Omental fat pad (tissue), 3 donors: ENCODE measurements at regions not wholly inside any gene's neighbourhood (a gene's known extent, or its start where the extent isn't known, plus 50 kb on each side); places are given as distances from the start of the nearest gene placed in this dataset.

Experiments used
- ATAC-seq: fragments of 150-250 bp; one replicate; pipeline ENCODE4 v1.9.1; 2016; ENCODE audit warnings: mild to moderate bottlenecking, moderate library complexity; ENCODE audit not compliant: low FRiP score
- DNase-seq: peaks from one replicate; pipeline ENCODE4 v3.0.0-alpha.2; 2019; ENCODE audit warnings: low spot score
- CTCF ChIP-seq, 3 donors: fragments of 450-650 bp; IDR thresholded peaks; one replicate each; pipeline ENCODE4 v1.5.1; 2016 to 2017; ENCODE audit warnings: antibody characterized with exemption in 3 of 3, mild to moderate bottlenecking in 3 of 3, moderate library complexity in 2 of 3

- DNase-seq (no peak), ATAC-seq (no peak)
- TF ChIP-seq CTCF (IDR thresholded peaks at IDR 0.05), result no peak
Measured at GRCh38 chr13:107753748-107754147, 461.6 kb downstream of the LIG4 start.

GRCh38 chr13:107753291-107753690 is 462.0 kb downstream of the LIG4 start:
- ATAC-seq (no peak), DNase-seq (no peak)
- TF ChIP-seq CTCF (IDR thresholded peaks at IDR 0.05), result no peak

- no peak for TF ChIP-seq CTCF (IDR thresholded peaks at IDR 0.05)
- DNase-seq (no peak), ATAC-seq (no peak)
Measured at GRCh38 chr13:107743983-107744382, 471.4 kb downstream of the LIG4 start.

GRCh38 chr13:107743526-107743925 is 471.8 kb downstream of the LIG4 start:
- no peak for ATAC-seq
- no peak for DNase-seq
- no peak for TF ChIP-seq CTCF (IDR thresholded peaks at IDR 0.05)

- TF ChIP-seq CTCF (IDR thresholded peaks at IDR 0.05), result no peak
- no peak for DNase-seq
- no peak for ATAC-seq
Measured at GRCh38 chr13:107743100-107743499, 472.2 kb downstream of the LIG4 start.

- no peak for TF ChIP-seq CTCF (IDR thresholded peaks at IDR 0.05)
- DNase-seq (no peak), ATAC-seq (no peak)
Measured at GRCh38 chr13:107742544-107742943, 472.8 kb downstream of the LIG4 start.

GRCh38 chr13:107738004-107738403 is 477.3 kb downstream of the LIG4 start:
- DNase-seq (no peak), ATAC-seq (no peak)
- TF ChIP-seq CTCF (IDR thresholded peaks at IDR 0.05), result no peak
